GM18520 (cell line): ENCODE measurements at regions not wholly inside any gene's neighbourhood (a gene's known extent, or its start where the extent isn't known, plus 50 kb on each side); places are given as distances from the start of the nearest gene placed in this dataset.

Experiments used
- ATAC-seq: cut with Tn5 transposase; IDR thresholded peaks from one replicate; pipeline ENCODE4 v1.9.1; 2021; ENCODE audit not compliant: unreplicated experiment

DNA sequence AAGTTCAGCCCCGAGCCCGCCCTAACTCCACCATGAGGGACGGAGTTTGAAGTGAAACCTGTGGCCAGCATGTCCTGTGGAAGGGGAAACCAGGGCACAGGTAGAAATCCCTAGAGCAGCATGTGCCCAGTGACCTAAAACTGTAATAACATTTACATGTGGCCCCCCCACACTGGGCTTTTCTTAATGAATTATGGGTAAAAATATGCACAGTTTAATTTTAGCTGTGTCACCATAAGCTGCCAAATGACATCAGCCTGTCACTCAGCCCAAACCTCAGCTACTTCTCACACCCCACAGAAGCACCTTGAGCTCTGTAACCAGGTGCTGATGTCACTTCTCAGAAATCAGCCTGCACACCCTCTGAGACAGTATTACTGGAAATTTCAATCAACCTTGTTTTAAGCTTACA, 50.0 kb upstream of the SLC19A1 start:
- peak; percentile 47 for ATAC-seq

DNA sequence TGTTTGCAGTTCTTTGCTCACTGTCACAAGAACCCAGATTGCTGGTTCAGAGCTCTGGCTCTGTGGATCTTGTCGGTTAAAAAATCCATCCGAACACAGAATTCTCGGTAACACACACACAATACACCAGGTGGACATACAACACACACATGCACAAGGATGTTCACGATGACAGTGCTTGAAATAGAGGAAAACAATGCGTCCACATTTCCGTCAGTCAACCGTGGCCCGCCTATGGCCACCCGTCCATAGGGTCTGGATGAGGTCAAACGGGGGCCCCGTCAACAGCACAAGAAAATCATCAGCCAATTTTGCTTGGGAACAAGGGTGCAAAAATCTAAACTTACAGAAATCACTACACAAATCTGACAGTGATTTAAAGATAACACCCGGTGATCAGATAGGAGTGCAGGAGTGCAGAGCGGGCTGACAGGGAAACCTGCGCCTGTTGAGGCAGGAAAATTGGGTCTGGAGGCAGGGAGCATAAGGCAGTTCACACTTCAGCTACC, 50.4 kb upstream of the SLC19A1 start:
- ATAC-seq, result peak; percentile 4

DNA sequence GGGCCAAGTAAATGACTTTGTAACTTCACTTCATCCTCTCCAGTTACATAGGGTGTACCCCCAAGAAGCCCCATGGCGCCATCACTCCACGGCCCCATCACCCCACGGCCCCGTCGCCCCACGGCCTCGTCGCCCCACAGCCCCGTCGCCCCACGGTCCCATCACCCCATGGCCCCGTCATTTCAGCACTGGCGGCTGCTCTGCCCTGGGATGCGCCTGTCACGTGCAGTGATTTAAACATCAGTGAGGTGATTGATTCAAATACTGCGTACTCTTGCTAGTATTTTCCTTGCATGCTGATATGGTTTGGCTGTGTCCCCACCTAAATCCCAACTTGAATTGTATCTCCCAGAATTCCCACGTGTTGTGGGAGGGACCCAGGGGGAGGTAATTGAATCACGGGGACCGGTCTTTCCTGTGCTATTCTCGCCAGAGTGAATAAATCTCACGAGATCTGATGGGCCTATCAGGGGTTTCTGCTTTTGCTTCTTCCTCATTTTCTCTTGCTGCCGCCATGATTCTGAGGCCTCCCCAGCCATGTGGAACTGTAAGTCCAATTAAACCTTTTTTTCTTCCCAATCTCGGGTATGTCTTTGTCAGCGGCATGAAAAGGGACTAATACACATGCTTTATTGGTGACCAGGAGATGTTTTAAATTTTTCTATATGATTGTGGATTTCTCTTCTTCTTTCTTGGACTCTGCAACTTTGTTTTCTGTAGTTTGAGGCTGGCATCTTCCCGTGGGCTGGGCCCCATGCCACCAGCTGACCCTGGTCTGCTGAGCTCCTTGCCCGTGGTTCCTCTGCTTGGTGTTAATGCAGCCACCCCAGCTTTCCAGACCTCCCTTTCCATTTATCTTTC, 50.1 kb upstream of the PCBP3 start:
- no peak for ATAC-seq
